ENCODE measurements at regions not wholly inside any gene's neighbourhood (a gene's known extent, or its start where the extent isn't known, plus 50 kb on each side); places are given as distances from the start of the nearest gene placed in this dataset.
"Not testable (repeated sequence)": the region's sequence is repeated elsewhere in the genome, so short reads cannot be mapped to it uniquely, and the experiment has no call there.

DNA sequence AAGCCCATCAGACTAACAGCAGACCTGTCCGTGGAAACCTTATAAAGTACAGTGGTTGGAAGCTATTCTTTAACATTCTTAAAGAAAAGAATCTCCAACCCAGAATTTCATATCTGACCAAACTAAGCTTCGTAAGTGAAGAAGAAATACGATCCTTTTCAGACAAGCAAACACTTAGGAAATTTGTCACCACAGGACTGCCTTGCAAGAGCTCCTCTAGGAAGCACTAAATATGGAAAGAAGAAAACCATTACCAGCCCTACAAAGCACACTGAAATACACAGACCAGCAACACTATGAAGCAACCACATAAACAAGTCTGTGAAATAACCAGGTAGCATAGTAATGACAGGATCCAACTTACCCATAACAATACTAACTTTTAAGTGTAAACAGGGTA, 177.7 kb upstream of the PRSS1 start:
- intact Hi-C loops (cut with DNase I) = no loop called here
- DNase-seq (ENCODE audit: low spot score in 2 of 2) = no peak
- no peak overlapping the region for H3K4me3 ChIP-seq
- no peaks in the 10 kb centered on the region for H3K27me3 ChIP-seq
- H3K4me1 ChIP-seq = no peaks in the 10 kb centered on the region
- no peak overlapping the region for H3K27ac ChIP-seq
- H3K9me3 ChIP-seq = no peaks in the 10 kb centered on the region
- no peaks in the 10 kb centered on the region for H3K36me3 ChIP-seq
- TF ChIP-seq CTCF (IDR thresholded peaks at IDR 0.05) = no peak

DNA sequence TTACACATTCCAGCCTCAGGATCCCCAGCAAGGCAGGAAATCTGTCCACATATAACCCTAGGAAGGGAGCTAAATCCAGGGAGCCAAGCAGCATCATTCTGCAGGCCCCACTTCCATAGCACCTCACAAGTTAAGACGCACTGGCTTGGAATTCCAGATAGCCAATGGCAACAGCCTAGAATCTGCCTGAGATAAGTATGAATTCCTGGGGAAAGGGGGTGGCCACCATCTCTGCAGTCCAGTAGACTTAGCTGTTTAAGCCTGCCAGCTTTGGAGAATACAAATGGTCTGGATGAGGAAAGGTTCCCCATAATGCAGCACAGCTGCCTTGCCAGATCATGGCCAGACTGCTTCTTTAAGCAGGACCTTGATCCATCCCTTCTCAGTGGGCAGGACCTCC, 179.4 kb upstream of the PRSS1 start:
- Histone ChIP-seq H3K4me3 (no peak overlapping the region), H3K27me3 (no peaks in the 10 kb centered on the region), H3K4me1 (no peaks in the 10 kb centered on the region), H3K36me3 (no peaks in the 10 kb centered on the region), H3K9me3 (no peaks in the 10 kb centered on the region), H3K27ac (no peak overlapping the region)
- intact Hi-C loops (cut with DNase I) = no loop called here
- DNase-seq (ENCODE audit: low spot score in 2 of 2) = no peak
- TF ChIP-seq CTCF (IDR thresholded peaks at IDR 0.05) = no peak

DNA sequence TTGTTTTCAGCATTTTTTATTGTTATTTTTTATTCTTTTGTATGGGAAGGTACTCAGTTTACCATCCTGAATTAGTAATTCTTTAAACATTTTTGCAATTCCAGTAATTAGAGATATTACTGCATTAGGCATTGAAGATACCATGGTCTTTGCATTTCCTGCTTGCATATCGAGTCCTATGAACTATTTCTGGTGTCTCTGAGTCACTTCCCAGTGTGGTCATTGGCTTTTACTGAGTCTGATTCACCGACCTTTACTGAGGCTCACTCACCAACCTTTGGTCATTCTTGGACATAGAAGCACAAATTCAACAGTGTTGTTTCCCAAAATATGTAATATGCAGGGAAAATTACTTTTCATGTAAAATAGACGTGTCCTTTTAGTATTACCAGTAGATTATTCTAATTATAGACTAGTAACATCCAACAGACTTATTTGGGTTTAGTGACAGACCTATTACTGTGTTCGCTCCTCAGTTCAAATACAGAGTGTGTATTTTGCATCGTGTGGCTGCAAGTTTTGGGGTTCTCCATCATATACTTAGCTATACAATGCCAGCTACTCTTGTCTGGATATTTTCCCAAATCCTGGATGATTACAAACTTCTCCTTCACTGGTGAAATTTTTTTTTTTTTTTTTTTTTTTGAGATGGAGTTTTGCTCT, 180.7 kb upstream of the PRSS1 start:
- no peak for DNase-seq (ENCODE audit: low spot score in 2 of 2)
- intact Hi-C loops (cut with DNase I) = no loop called here
- Histone ChIP-seq H3K9me3 (no peaks in the 10 kb centered on the region), H3K27me3 (no peaks in the 10 kb centered on the region), H3K27ac (no peak overlapping the region), H3K4me1 (no peaks in the 10 kb centered on the region), H3K36me3 (no peaks in the 10 kb centered on the region), H3K4me3 (no peak overlapping the region)
- no peak for TF ChIP-seq CTCF (IDR thresholded peaks at IDR 0.05)

- Histone ChIP-seq H3K27ac (no peak overlapping the region), H3K9me3 (no peaks in the 10 kb centered on the region), H3K4me1 (no peaks in the 10 kb centered on the region), H3K36me3 (no peaks in the 10 kb centered on the region), H3K27me3 (no peaks in the 10 kb centered on the region), H3K4me3 (no peak overlapping the region)
- intact Hi-C loops (cut with DNase I) = no loop called here
- DNase-seq (ENCODE audit: low spot score in 2 of 2) = no peak
- no peak for TF ChIP-seq CTCF (IDR thresholded peaks at IDR 0.05)
Observed at GRCh38 chr7:142567201-142568075, 181.8 kb upstream of the PRSS1 start.

- no peaks in the 10 kb centered on the region for H3K36me3 ChIP-seq
- intact Hi-C loops (cut with DNase I) = no loop called here
Observed at GRCh38 chr7:142566271-142566670, 183.0 kb upstream of the PRSS1 start.

DNA sequence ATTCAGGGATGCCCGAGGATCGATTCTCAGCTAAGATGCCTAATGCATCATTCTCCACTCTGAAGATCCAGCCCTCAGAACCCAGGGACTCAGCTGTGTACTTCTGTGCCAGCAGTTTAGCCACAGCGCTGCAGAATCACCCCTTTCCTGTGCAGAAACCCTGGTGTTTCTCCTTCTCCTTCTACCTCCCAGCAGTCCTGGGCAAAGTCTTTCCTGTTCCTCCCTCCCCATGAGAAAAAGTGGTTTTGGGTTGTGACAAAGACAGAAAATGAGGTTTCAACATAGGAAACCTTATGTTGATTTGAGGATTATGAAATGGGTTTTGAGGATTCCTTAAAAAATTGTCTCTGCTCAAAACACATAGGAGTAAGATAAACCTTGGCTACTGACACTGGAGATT, 185.1 kb upstream of the PRSS1 start:
- H3K4me1 ChIP-seq; DNase-seq (ENCODE audit: low spot score in 2 of 2); H3K27ac ChIP-seq; H3K4me3 ChIP-seq; intact Hi-C loops (cut with DNase I); H3K36me3 ChIP-seq; H3K9me3 ChIP-seq; H3K27me3 ChIP-seq: not testable (repeated sequence)

More at GRCh38 chr7:142566271-142566670, 183.0 kb upstream of the PRSS1 start:
- H3K27ac ChIP-seq = no peak overlapping the region
- no peak overlapping the region for H3K4me3 ChIP-seq
- TF ChIP-seq CTCF (IDR thresholded peaks at IDR 0.05) = no peak
- no peak for DNase-seq (ENCODE audit: low spot score in 2 of 2)
- no peaks in the 10 kb centered on the region for H3K4me1 ChIP-seq
- no peaks in the 10 kb centered on the region for H3K27me3 ChIP-seq
- H3K9me3 ChIP-seq = no peaks in the 10 kb centered on the region

Measured in ascending aorta (tissue), 2 donors.